CD14-positive monocyte (primary cell): ENCODE measurements at regions not wholly inside any gene's neighbourhood (a gene's known extent, or its start where the extent isn't known, plus 50 kb on each side); places are given as distances from the start of the nearest gene placed in this dataset.

Experiments
- DNase-seq, 3 donors: peaks; one replicate each; pipeline ENCODE4 v3.0.0-alpha.2; 2011 to 2022
- H2AFZ ChIP-seq: 2 replicates; pipeline ENCODE4 v1.6.0; 2012; ENCODE audit warnings: mild to moderate bottlenecking, low read depth, low read length, inconsistent platforms; ENCODE audit not compliant: insufficient read depth, poor library complexity, severe bottlenecking
- H3K27ac ChIP-seq, 2 donors: 1 replicate in 1 of 2; 2 replicates in 1 of 2; pipeline ENCODE4 v1.5.1; 2012 to 2013; ENCODE audit warnings: low read length in 2 of 2, control low read depth in 1 of 2, inconsistent platforms in 1 of 2, low read depth in 1 of 2, mild to moderate bottlenecking in 1 of 2
- H3K27me3 ChIP-seq, 2 donors: one replicate each; pipeline versions ENCODE4 v1.6.0 to v1.6.1; 2011 to 2013; ENCODE audit warnings: low read length in 2 of 2; ENCODE audit not compliant: control insufficient read depth in 2 of 2, insufficient read depth in 2 of 2
- H3K36me3 ChIP-seq, 2 donors: replicated peaks in 1 of 2; 1 replicate in 1 of 2; 2 replicates in 1 of 2; pipeline versions ENCODE4 v1.5.1 to v1.6.1; 2012 to 2013; ENCODE audit warnings: low read length in 2 of 2, control low read depth in 1 of 2, inconsistent platforms in 1 of 2, mild to moderate bottlenecking in 1 of 2; ENCODE audit not compliant: insufficient read depth in 2 of 2, control insufficient read depth in 1 of 2
- H3K4me1 ChIP-seq, 2 donors: 1 replicate in 1 of 2; 2 replicates in 1 of 2; pipeline versions ENCODE4 v1.5.1 to v1.6.1; 2012 to 2013; ENCODE audit warnings: low read length in 2 of 2, control low read depth in 1 of 2, inconsistent platforms in 1 of 2, mild to moderate bottlenecking in 1 of 2, moderate library complexity in 1 of 2; ENCODE audit not compliant: insufficient read depth in 2 of 2, control insufficient read depth in 1 of 2
- H3K4me2 ChIP-seq: replicated peaks from 2 replicates; pipeline ENCODE3; 2012; ENCODE audit warnings: low read length, moderate library complexity, mild to moderate bottlenecking; ENCODE audit not compliant: poor library complexity, severe bottlenecking; ENCODE audit errors: extremely low read depth
- H3K4me3 ChIP-seq, 3 experiments: fragments of 200-600 bp in 1 of 3; sonication (generic) in 1 of 3; replicated peaks in 1 of 3; 1 replicate in 2 of 3; 2 replicates in 1 of 3; pipeline ENCODE4 v1.5.1; 2011 to 2013; ENCODE audit warnings: low read length in 3 of 3, mild to moderate bottlenecking in 3 of 3, control low read depth in 2 of 3, low read depth in 2 of 3, inconsistent platforms in 1 of 3, moderate library complexity in 1 of 3
- H3K79me2 ChIP-seq: 2 replicates; pipeline ENCODE4 v1.6.0; 2012; ENCODE audit warnings: mild to moderate bottlenecking, control low read depth, inconsistent platforms, low read length, moderate library complexity; ENCODE audit not compliant: insufficient read depth
- H3K9ac ChIP-seq: 2 replicates; pipeline ENCODE4 v1.6.0; 2017; ENCODE audit warnings: low read length, mild to moderate bottlenecking; ENCODE audit not compliant: insufficient read depth, poor library complexity, severe bottlenecking
- H3K9me3 ChIP-seq, 2 donors: replicated peaks in 1 of 2; 1 replicate in 1 of 2; 2 replicates in 1 of 2; pipeline versions ENCODE4 v1.5.1 to v1.6.1; 2012 to 2013; ENCODE audit warnings: low read length in 2 of 2, control low read depth in 1 of 2; ENCODE audit not compliant: control insufficient read depth in 1 of 2, insufficient read depth in 1 of 2
- H4K20me1 ChIP-seq: 2 replicates; pipeline ENCODE4 v1.6.0; 2012; ENCODE audit warnings: mild to moderate bottlenecking, low read length, control low read depth, moderate library complexity; ENCODE audit not compliant: insufficient read depth
- H3K27ac Mint-ChIP-seq, 7 donors: one replicate each; pipeline ENCODE4 v1.8.0; 2020; ENCODE audit warnings: mild to moderate bottlenecking in 7 of 7, mixed read lengths in 7 of 7, moderate library complexity in 6 of 7, inconsistent platforms in 2 of 7
- H3K27me3 Mint-ChIP-seq, 3 donors: one replicate each; pipeline ENCODE4 v1.8.0; 2021 to 2022; ENCODE audit warnings: low read depth in 3 of 3, mild to moderate bottlenecking in 3 of 3, mixed read lengths in 3 of 3, moderate library complexity in 3 of 3, inconsistent platforms in 1 of 3
- H3K36me3 Mint-ChIP-seq, 2 donors: one replicate each; pipeline ENCODE4 v1.8.0; 2020; ENCODE audit warnings: mixed read lengths in 2 of 2, inconsistent platforms in 1 of 2, mild to moderate bottlenecking in 1 of 2
- H3K4me1 Mint-ChIP-seq: one replicate; pipeline ENCODE4 v1.8.0; 2020; ENCODE audit warnings: mild to moderate bottlenecking, mixed read lengths
- H3K4me3 Mint-ChIP-seq, 2 donors: one replicate each; pipeline ENCODE4 v1.8.0; 2020; ENCODE audit warnings: mild to moderate bottlenecking in 2 of 2, mixed read lengths in 2 of 2, moderate library complexity in 1 of 2
- H3K9me3 Mint-ChIP-seq, 7 donors: one replicate each; pipeline ENCODE4 v1.8.0; 2020 to 2022; ENCODE audit warnings: mixed read lengths in 7 of 7, mild to moderate bottlenecking in 6 of 7, moderate library complexity in 6 of 7, inconsistent platforms in 2 of 7
- WGBS: methylation state at CpG from one replicate; pipeline ENCODE4 v1.1.5; 2013; ENCODE audit warnings: missing lambda C conversion rate; ENCODE audit not compliant: insufficient coverage; 5-methylcytosine and 5-hydroxymethylcytosine counted together
- intact Hi-C, 2 donors: fragments of 100-400 bp; cut with micrococcal nuclease; formaldehyde crosslinking; loops; one replicate each; pipeline versions ENCODE4 v1.15.0 to v1.15.1; 2023
- TF ChIP-seq, protein P1 (sequence below): fragments of 200-600 bp; IDR thresholded peaks from one replicate; pipeline ENCODE4 v1.8.0; 2022; ENCODE audit warnings: antibody characterized with exemption, mild to moderate bottlenecking

DNA sequence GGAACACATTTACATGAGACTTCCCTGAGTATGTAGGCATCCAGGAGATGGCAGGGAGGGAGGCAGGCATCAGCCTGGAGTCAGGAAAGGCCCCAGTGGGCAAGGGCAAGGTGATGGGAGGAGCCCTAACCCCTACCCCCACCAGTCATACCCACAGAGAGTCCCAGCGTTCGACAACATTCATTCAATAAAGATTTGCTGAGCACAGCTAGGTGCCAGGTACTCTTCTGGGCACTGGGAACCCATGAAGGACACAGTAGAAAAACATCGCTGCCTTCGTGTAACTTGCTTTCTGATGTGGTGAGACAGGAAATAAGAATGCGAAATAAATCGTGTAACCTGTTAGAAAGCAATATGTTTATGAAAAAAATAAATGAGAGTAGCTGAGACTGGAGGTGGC lies 77.3 kb upstream of the GADD45A start:
- Histone ChIP-seq H3K36me3 (no peaks in the 10 kb centered on the region), H3K27me3 (no peaks in the 10 kb centered on the region), H3K4me3 (no peak overlapping the region), H3K4me2 (no peak overlapping the region), H3K9me3 (no peaks in the 10 kb centered on the region), H3K4me1 (no peaks in the 10 kb centered on the region), H4K20me1 (no peaks in the 10 kb centered on the region), H2AFZ (no peak overlapping the region), H3K9ac (no peak overlapping the region), H3K79me2 (no peaks in the 10 kb centered on the region), H3K27ac (no peak overlapping the region)
- peaks cover 0 to 3% (median 0%) of the 10 kb centered on the region in 3 donors for H3K27me3 Mint-ChIP-seq
- H3K4me3 Mint-ChIP-seq: no peak overlapping the region
- no peaks in the 10 kb centered on the region for H3K36me3 Mint-ChIP-seq
- WGBS: 94% methylated on average over 4 of the region's 6 CpGs
- DNase-seq: no peak
- intact Hi-C loops: no loop called here
- H3K9me3 Mint-ChIP-seq: no peaks in the 10 kb centered on the region
- TF ChIP-seq, protein P1, sequence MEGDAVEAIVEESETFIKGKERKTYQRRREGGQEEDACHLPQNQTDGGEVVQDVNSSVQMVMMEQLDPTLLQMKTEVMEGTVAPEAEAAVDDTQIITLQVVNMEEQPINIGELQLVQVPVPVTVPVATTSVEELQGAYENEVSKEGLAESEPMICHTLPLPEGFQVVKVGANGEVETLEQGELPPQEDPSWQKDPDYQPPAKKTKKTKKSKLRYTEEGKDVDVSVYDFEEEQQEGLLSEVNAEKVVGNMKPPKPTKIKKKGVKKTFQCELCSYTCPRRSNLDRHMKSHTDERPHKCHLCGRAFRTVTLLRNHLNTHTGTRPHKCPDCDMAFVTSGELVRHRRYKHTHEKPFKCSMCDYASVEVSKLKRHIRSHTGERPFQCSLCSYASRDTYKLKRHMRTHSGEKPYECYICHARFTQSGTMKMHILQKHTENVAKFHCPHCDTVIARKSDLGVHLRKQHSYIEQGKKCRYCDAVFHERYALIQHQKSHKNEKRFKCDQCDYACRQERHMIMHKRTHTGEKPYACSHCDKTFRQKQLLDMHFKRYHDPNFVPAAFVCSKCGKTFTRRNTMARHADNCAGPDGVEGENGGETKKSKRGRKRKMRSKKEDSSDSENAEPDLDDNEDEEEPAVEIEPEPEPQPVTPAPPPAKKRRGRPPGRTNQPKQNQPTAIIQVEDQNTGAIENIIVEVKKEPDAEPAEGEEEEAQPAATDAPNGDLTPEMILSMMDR: no peak
- H3K4me1 Mint-ChIP-seq: no peaks in the 10 kb centered on the region
- no peak overlapping the region for H3K27ac Mint-ChIP-seq

DNA sequence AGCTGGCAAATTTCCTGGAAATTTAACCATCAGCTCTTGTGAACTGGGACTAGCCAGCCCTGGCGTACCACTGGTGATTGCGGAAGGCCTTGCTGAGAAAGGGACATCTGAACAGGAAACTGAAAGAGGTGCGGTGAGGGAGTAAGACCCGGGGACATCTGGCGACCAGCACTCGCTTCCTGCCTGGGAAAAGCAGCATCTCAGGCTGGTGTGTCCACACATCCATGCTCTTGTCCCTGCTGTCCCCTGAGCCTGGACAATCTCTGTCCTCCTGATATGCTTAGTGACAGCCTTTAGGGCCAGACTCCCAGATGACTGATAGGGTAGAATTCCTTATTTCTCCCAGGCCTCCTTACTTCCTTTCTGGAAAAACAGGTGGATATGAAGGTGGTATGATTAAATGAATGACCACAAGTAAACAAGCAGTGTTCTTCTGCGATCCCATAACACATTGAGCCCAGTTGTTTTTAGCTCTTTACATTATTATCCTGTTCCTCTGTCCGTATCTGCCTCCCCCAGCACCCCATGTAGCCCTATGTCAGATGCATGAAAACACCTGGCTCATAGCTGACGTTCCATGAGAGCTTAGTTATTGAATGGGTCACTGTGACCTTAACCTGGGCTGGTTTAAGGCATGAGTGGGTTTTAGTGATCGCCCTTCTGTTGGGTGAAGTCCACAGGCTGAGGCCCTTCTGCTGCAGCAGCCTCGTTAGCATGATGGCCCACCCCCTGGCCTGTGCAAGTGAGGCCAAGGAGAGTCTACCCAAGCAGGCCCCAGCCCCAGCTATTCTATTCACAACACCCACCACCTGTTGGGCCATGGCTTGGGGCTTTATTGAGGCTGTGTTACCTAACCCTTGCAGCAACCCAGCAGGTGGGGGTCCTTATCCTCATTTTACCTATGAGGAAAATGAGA lies 76.1 kb upstream of the GADD45A start:
- Histone ChIP-seq H3K36me3 (no peaks in the 10 kb centered on the region), H2AFZ (no peak overlapping the region), H3K4me2 (no peak overlapping the region), H3K4me3 (no peak overlapping the region), H3K4me1 (no peaks in the 10 kb centered on the region), H3K9me3 (no peaks in the 10 kb centered on the region), H3K79me2 (no peaks in the 10 kb centered on the region), H3K27ac (no peak overlapping the region), H4K20me1 (no peaks in the 10 kb centered on the region), H3K9ac (no peak overlapping the region), H3K27me3 (no peaks in the 10 kb centered on the region)
- Mint-ChIP-seq H3K4me1 (no peaks in the 10 kb centered on the region), H3K9me3 (no peaks in the 10 kb centered on the region), H3K4me3 (no peak overlapping the region), H3K36me3 (no peaks in the 10 kb centered on the region), H3K27ac (peak overlapping the region in 2 of 7 donors; percentile 39 to 47), H3K27me3 (peaks cover 0 to 3% (median 0%) of the 10 kb centered on the region in 3 donors)
- no peak for DNase-seq
- intact Hi-C loops: no loop called here
- TF ChIP-seq, protein P1: no peak
- 55% methylated on average over 6 of the region's 11 CpGs for WGBS
